ENCODE measurements at regions not wholly inside any gene's neighbourhood (a gene's known extent, or its start where the extent isn't known, plus 50 kb on each side); places are given as distances from the start of the nearest gene placed in this dataset.

DNA sequence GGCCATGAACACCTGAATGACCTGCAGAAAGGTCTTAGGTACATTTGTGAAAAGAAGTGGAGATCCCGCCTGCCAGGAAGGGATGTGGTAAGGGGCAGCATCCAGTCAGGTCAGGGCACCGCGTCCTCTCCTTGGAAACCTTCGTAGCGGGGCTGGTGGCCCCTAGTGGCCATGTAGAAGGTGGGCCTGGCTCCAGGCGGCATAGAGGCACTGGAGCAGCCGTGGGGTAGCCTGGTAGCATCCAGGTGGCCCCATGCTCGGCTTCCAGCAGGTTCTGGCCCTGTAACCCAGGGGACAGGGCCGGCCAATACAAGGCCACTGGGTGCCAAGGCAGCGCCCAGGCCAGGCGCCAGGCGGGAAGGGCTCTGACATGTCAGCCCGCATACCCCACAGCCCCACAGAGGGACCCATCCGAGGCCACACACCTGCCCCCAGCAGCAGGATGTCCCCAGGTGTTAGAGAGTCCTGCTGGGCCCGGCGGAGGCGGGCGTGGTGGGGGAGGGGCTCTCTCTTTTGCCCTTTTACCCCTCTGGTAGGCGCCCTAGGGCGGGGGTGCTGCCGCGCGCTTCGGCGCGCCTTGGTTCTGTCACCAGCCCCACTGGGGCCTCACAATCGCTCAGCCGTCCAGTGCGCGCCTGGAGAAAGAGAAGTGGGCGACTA lies 58.3 kb upstream of the SPATA31E1 start:
- no peak for DNase-seq (ENCODE audit: low spot score)

DNA sequence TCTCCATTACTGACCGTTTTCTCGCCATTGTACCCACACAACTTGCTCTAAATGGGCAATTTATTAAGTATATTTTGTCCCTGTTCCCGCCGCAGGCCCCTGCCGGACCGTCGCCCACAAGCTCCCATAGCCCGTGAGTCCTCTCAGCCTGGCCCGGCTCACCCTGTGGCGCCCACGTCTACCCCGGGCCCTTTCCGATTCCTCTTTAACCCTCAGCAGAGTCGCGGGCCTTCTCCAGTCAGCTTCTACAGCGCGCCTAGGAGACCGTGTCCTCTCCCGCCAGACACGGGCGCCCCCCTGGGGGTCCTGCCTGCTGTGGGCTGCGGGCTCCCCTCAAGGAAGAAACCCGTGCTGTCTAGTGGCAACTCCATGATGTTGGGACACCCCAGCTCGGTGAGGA lies 57.8 kb upstream of the SPATA31E1 start:
- no peak for DNase-seq (ENCODE audit: low spot score)

DNA sequence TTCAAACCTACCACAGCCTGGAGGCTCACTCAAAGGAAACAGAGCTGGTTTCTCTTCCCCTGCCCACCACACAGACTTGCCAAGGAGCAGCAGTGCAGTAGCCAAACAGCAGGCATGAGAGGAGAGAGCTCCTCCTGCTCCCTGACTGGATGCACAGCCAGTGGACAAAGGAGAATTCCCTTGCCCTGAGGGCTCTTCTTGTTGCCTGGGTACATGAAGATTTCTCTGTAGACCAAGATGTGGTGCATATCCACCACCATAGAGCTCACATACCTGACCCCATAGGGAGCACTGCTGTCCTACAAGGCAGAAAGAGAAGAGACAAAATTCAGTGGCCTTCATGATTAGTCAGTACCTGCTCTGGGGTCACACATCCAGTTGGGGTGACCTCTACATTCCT lies 56.3 kb upstream of the SPATA31E1 start:
- DNase-seq (ENCODE audit: low spot score) = no peak

DNA sequence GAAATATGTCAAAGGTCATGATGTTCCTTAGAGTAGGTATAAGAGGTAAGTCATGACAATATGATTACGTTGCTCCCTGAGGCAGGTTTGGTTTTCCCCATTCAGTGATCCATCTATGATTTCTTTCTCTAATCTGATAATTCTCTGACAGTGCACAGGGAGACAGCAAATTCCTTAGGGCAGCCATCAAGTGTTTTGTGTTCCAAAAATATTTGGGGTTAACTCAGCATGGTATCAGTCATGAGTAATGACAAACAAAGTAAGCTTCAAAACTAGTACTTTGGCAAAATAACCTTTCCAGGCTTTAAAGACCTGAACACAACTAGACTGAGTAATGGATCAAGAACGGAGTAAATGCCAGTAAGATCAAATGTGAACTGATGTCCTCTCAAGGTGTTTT lies 55.3 kb upstream of the SPATA31E1 start:
- DNase-seq (ENCODE audit: low spot score) = no peak

DNA sequence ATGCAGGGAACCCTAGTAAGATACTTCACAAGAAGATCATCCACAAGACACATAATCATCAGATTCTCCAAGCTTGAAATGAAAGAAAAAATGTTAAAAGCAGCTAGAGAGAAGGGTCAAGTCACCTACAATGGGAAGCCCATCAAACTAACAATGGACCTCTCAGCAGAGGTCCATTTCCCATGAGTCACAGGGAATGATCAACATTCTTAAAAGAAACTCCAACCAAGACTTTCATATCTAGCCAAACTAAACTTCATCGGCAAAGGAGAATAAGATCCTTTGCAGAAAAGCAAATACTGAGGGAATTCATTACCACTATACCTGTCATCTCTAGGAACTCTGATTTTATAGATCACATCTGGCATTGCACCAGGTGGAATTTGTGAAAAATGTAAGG lies 52.9 kb upstream of the SPATA31E1 start:
- DNase-seq (ENCODE audit: low spot score) = no peak

DNA sequence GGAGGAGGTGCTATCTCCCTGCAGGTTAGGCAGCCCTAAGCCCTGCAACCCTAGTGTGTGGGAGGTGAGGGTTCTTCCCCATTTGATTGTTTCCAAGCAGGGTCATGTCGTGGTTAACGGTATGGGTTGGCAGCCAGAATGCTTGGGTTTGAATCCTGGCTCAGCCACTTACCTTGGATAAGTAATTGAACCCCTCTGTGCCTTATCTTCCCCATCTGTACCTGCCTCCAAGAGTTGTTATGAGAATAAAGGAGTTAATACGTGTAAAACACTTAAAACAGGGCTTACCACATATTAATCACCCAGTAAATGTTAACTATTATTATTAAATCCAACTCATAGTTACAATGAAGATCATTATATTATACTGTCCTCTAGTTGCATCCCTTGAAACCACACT lies 52.2 kb upstream of the SPATA31E1 start:
- DNase-seq (ENCODE audit: low spot score) = no peak

DNA sequence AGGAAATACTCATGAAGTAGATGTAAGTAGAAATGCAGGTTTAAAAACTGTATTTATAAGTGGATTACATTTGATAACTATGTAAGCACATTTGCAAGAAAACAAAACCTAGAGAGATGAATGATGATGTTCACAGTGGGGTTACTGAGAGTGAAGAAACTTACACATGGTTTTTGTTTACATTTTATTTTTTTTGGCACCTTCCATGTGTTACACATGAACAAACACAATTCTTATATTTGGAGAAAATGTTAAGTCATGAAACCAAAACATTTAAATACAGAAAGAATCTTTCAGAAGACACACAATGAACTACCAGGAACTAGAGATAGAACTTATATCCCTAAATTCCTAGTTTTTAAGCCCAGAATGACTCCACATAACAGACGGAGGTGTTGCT lies 51.5 kb upstream of the SPATA31E1 start:
- no peak for DNase-seq (ENCODE audit: low spot score)

Data from LoVo (cell line).